ENCODE measurements at regions not wholly inside any gene's neighbourhood (a gene's known extent, or its start where the extent isn't known, plus 50 kb on each side); places are given as distances from the start of the nearest gene placed in this dataset.
"Not testable (repeated sequence)": the region's sequence is repeated elsewhere in the genome, so short reads cannot be mapped to it uniquely, and the experiment has no call there.

- no peak for DNase-seq
Observed at GRCh38 chr17:73855720-73856333, 211.6 kb upstream of the SDK2 start.

DNA sequence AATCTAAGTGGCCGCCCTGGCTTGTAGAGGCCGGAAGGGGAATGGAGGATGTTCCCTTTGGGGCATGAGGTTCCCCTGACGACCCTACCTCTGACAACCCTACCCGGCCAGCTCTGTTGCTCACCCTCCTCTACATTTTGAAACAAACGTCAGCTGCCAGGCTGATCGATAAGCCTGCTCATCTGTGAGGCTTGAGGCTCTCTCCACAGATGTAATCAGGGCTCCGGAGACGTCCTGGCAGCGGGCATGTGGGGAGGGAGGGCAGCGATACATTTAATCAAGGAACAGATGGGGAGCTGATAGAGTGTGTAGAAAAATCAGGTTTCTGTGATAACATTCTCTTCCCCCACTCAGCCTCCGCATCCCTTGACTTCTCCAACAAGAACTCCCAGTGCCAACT lies 212.3 kb upstream of the SDK2 start:
- DNase-seq, result no peak

- DNase-seq, result not testable (repeated sequence)
Observed at GRCh38 chr17:73859439-73860008, 215.3 kb upstream of the SDK2 start.

GRCh38 chr17:73861543-73861942 lies 217.3 kb upstream of the SDK2 start:
- no peak for DNase-seq

- no peak for DNase-seq
Observed at GRCh38 chr17:73863761-73864535, 219.7 kb upstream of the SDK2 start.

DNA sequence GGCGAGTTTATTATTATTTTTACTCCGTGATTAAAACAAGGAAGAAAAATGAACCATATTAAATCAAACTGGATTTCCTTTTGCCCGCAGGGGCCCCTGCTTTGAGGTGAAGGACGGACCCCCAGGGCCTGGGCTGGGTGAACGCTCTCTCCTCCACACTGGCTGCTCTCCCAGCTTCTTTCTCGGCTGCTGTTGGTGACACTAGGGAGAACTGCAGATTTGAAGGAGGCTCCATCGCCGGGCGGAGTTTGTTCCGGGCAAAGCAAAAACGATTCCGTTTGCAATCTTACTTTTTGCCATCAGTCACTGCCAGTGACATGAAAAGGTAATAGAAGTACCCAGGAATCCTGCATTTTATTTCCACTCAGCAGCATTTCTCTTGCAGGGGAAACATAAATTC lies 221.6 kb upstream of the SDK2 start:
- DNase-seq, result no peak

GRCh38 chr17:73867056-73867455 lies 222.8 kb upstream of the SDK2 start:
- DNase-seq, result no peak

DNA sequence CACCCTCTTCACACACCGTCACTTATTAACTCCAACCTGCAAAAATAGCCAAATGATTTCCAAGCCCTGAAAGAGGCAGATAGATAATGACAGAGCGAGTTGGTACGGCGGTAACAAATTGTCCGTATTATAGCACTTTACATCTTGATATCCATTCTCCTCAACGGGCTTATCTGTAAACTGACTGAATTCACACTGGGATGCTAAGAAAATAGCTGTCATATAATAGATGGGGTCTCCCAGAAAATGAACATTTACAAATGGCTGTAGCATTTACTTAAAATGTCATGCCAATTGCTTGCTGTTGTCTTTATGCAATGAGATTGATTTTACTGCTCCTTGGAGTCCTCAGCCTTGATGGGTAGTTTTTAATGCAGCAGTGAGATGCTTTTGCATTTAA lies 225.8 kb upstream of the SDK2 start:
- DNase-seq, result no peak

DNA sequence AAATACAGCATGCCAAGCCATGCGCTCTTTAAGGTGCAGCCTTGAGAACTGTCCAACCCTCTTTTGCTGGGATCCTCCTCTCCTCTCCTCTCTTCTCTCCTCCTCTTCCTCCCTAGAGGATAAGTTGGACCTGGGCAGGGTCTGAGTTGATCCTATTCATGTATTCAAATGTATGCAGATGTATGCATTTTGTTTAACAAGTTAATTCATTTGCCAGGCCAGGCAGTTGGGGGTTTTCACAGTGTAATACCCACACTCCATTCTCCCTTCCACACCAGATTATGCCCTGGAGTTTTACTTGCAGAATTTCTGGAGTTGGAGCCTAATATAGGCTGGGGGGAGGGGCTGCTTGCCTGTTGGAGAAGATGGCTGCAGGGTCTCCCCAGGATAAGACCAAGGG lies 226.2 kb upstream of the SDK2 start:
- no peak for DNase-seq

- no peak for DNase-seq
Observed at GRCh38 chr17:73872816-73873215, 228.6 kb upstream of the SDK2 start.

GRCh38 chr17:73874008-73874720 lies 229.9 kb upstream of the SDK2 start:
- no peak for DNase-seq

GRCh38 chr17:73875346-73875745 lies 231.1 kb upstream of the SDK2 start:
- DNase-seq, result no peak

DNA sequence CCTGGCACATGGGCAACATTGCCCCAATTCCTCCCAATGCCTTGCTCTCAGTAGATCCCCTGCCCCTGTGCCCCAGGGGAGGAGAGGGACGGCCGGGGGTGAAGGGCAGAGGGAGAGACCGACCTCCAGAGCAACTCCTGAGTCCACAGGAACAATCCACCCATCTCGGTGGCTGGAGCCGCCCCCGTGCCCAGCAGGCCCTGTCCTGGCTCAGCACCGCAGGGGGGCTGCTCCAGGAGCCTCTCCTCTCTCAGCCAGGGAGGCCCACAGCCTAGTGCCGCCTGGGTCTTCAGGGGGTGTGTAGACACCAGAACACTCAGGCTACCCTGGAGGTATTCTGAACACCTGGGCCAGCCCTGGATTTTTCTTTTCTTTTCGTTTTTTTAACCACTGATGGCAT lies 233.7 kb upstream of the SDK2 start:
- no peak for DNase-seq

DNA sequence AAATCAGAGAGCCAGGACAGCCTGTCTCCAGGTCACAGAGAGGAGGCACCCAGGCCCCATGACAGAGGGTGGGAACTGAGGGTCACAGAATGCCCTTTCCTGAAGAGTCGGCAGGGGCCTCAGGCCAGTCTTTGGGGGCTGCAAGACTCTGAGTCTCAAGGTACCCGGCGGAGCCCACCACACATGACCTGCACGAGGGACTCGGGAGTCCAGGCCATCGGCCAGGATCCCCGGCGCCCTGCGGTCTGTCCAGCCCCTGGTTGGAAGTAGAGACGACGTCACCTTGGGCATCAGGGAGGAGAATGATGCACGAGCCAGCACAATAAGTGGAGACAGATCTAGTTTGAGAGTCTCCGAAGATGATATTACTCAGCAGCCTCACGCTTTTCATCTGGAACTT lies 234.7 kb upstream of the SDK2 start:
- no peak for DNase-seq

- DNase-seq, result no peak
Observed at GRCh38 chr17:73879987-73880386, 235.7 kb upstream of the SDK2 start.

DNA sequence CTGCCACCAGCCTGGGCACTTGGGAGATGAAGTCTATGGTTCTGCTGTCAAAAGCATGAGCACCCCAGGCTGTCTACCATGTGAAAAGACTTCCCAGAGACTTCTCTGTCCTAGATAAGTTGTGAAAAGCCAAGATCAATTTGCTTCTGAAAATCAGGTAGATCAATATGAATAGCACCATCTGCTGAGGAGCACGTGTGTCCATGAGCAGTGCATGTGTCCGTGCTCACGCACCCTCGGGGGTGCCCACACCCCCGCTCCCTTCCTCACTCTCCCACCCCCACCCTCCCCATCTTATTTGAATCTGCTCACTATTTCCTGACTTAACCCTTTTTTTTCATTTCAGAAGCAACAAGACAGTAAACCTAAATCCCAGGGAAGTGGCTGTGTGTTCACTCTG lies 238.3 kb upstream of the SDK2 start:
- DNase-seq, result no peak

DNA sequence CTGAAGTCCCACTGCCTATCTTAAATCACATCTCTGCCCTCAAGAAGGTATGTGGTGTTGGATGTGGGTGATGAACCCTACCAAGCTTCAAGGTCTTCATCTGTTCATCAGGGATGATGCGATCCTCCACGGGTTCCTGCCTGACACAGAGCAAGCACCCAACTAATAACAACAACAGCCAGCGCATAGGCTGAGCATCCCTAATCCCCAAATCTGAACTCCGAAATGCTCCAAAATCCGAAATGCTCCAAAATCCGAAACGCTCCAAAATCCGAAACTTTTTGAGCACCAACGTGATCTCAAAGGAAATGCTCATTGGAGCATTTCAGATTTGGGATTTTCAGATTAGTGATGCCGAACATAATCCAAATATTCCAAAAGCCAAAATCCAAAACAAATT lies 238.9 kb upstream of the SDK2 start:
- DNase-seq, result no peak

DNA sequence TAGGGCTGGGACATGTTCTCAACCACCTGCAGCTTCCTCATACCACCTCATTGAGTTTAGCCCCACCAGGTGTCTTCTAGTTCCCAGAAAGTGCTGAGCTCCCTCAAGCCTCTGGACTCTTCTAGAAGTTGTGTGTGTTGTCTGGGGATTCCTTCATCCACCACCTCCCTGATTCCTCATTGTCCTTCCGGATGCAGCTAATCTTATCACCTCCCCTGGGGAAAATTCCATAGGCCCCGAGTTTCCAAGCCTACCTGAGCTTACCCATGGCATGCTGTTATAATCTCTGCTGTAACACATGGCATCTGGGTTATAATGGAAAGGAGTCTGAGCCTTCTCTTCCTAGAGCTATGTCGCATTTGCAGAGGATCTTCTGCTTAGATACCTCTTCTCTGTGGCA lies 243.5 kb upstream of the SDK2 start:
- no peak for DNase-seq

- no peak for DNase-seq
Observed at GRCh38 chr17:73888862-73889261, 244.6 kb upstream of the SDK2 start.

DNA sequence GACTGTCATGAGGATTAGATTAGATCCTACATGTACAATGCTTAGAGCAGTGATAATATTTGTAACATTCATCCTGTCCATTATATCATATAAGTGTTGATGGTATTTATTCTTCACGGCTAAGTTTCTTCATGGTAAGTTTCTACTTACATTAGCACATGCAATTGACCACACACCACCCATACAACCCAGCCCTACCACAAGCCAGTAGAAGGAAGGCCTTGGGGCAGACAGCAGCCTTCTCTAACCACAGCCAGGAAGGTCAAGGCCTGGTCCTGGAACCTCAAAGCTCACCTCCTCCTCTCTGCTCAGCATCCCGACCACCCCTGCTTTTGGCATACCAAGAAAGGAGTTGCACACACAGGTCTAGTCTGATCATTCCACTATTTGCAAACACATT lies 245.2 kb upstream of the SDK2 start:
- DNase-seq, result no peak

- no peak for DNase-seq
Observed at GRCh38 chr17:73890831-73891405, 246.7 kb upstream of the SDK2 start.

- DNase-seq, result no peak
Observed at GRCh38 chr17:73895157-73895556, 250.9 kb upstream of the SDK2 start.

DNA sequence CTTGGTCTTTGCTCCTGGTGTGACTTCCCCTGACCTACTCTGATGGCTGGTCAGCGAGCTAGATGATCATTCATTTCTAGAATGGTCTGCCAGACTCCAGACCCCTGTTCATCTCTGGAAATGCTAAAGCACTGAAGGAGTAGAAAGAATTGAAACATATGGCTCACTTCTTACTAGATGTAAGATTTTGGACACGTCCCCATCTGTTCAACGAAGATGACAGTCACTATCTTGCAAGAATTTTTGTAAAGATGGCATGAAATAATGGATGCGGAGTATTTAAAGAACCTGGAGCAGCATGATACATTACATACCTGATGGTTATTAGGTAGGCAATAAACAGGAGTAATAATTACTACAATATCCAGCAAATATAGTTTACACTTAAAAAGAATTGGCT lies 252.7 kb upstream of the SDK2 start:
- no peak for DNase-seq
